ENCODE measurements at regions not wholly inside any gene's neighbourhood (a gene's known extent, or its start where the extent isn't known, plus 50 kb on each side); places are given as distances from the start of the nearest gene placed in this dataset.

GRCh38 chr3:78279091-78279490 is 1239.2 kb downstream of the ROBO2 start:
- Histone ChIP-seq H2AFZ (ENCODE audit: insufficient read depth, low read depth, low read length, poor library complexity, severe bottlenecking) (no peak overlapping the region), H3K27ac (ENCODE audit: low read depth in 1 of 2, low read length in 2 of 2) (no peak overlapping the region), H3K79me2 (ENCODE audit: insufficient read depth, low read length) (no peaks in the 10 kb centered on the region), H3K4me2 (replicated peaks; ENCODE audit: extremely low read depth, low read length, poor library complexity, severe bottlenecking) (no peak overlapping the region), H4K20me1 (ENCODE audit: insufficient read depth, low read length) (no peaks in the 10 kb centered on the region), H3K4me1 (ENCODE audit: control insufficient read depth in 1 of 2, insufficient read depth in 2 of 2, low read length in 2 of 2) (no peaks in the 10 kb centered on the region), H3K4me3 (replicated peaks in 1 of 3; ENCODE audit: low read depth in 2 of 3, low read length in 3 of 3) (no peak overlapping the region), H3K36me3 (replicated peaks in 1 of 2; ENCODE audit: control insufficient read depth in 1 of 2, insufficient read depth in 2 of 2, low read length in 2 of 2) (no peaks in the 10 kb centered on the region), H3K9ac (ENCODE audit: insufficient read depth, low read length, poor library complexity, severe bottlenecking) (no peak overlapping the region), H3K9me3 (replicated peaks in 1 of 2; ENCODE audit: control insufficient read depth in 1 of 2, insufficient read depth in 1 of 2, low read length in 2 of 2) (peaks cover 0 to 12% of the 10 kb centered on the region in 2 donors), H3K27me3 (ENCODE audit: control insufficient read depth in 2 of 2, insufficient read depth in 2 of 2, low read length in 2 of 2) (no peaks in the 10 kb centered on the region)
- Mint-ChIP-seq H3K36me3 (no peaks in the 10 kb centered on the region), H3K27ac (no peak overlapping the region), H3K4me3 (no peak overlapping the region), H3K4me1 (no peaks in the 10 kb centered on the region), H3K9me3 (peaks cover 0 to 4% (median 0%) of the 10 kb centered on the region in 7 donors), H3K27me3 (ENCODE audit: low read depth in 3 of 3) (no peaks in the 10 kb centered on the region)
- TF ChIP-seq, protein P1, sequence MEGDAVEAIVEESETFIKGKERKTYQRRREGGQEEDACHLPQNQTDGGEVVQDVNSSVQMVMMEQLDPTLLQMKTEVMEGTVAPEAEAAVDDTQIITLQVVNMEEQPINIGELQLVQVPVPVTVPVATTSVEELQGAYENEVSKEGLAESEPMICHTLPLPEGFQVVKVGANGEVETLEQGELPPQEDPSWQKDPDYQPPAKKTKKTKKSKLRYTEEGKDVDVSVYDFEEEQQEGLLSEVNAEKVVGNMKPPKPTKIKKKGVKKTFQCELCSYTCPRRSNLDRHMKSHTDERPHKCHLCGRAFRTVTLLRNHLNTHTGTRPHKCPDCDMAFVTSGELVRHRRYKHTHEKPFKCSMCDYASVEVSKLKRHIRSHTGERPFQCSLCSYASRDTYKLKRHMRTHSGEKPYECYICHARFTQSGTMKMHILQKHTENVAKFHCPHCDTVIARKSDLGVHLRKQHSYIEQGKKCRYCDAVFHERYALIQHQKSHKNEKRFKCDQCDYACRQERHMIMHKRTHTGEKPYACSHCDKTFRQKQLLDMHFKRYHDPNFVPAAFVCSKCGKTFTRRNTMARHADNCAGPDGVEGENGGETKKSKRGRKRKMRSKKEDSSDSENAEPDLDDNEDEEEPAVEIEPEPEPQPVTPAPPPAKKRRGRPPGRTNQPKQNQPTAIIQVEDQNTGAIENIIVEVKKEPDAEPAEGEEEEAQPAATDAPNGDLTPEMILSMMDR (IDR thresholded peaks at IDR 0.05) = no peak
- DNase-seq = no peak
- no CpG with 5 or more reads among the region's 3 CpGs for whole genome bisulfite sequencing (ENCODE audit: insufficient coverage)
- intact Hi-C loops (cut with micrococcal nuclease) = no loop called here

DNA sequence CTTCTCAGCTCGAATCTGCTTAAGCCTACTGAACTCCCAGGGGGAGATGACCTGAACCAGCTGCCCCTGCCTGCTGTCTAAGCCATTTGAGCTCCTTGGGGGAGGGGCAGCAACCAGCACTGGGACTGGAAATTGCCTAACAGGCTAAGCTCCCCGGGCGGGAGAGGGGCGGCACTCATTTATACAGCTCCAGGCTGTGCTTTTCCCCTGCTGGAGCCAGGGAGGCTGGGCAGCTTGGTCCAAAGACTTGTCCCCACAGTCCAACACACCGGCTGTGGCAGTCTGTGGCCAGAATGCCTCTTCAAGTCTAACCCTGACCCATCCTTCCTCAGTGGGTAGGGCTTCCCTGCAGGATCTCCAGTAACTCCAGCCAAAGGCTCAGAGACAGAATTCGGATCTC is 1241.5 kb downstream of the ROBO2 start:
- WGBS (ENCODE audit: insufficient coverage) = 90% methylated on average over 4 of the region's 6 CpGs
- Histone ChIP-seq H3K4me3 (replicated peaks in 1 of 3; ENCODE audit: low read depth in 2 of 3, low read length in 3 of 3) (no peak overlapping the region), H3K4me2 (replicated peaks; ENCODE audit: extremely low read depth, low read length, poor library complexity, severe bottlenecking) (no peak overlapping the region), H3K36me3 (replicated peaks in 1 of 2; ENCODE audit: control insufficient read depth in 1 of 2, insufficient read depth in 2 of 2, low read length in 2 of 2) (no peaks in the 10 kb centered on the region), H3K79me2 (ENCODE audit: insufficient read depth, low read length) (no peaks in the 10 kb centered on the region), H3K4me1 (ENCODE audit: control insufficient read depth in 1 of 2, insufficient read depth in 2 of 2, low read length in 2 of 2) (no peaks in the 10 kb centered on the region), H3K9me3 (replicated peaks in 1 of 2; ENCODE audit: control insufficient read depth in 1 of 2, insufficient read depth in 1 of 2, low read length in 2 of 2) (peaks cover 0 to 12% of the 10 kb centered on the region in 2 donors), H2AFZ (ENCODE audit: insufficient read depth, low read depth, low read length, poor library complexity, severe bottlenecking) (no peak overlapping the region), H4K20me1 (ENCODE audit: insufficient read depth, low read length) (no peaks in the 10 kb centered on the region), H3K9ac (ENCODE audit: insufficient read depth, low read length, poor library complexity, severe bottlenecking) (no peak overlapping the region), H3K27me3 (ENCODE audit: control insufficient read depth in 2 of 2, insufficient read depth in 2 of 2, low read length in 2 of 2) (no peaks in the 10 kb centered on the region), H3K27ac (ENCODE audit: low read depth in 1 of 2, low read length in 2 of 2) (no peak overlapping the region)
- H3K4me3 Mint-ChIP-seq = no peak overlapping the region
- no peak for DNase-seq
- peaks cover 0 to 5% (median 2%) of the 10 kb centered on the region in 3 donors for H3K27me3 Mint-ChIP-seq (ENCODE audit: low read depth in 3 of 3)
- peaks cover 0 to 4% (median 0%) of the 10 kb centered on the region in 7 donors for H3K9me3 Mint-ChIP-seq
- H3K4me1 Mint-ChIP-seq = no peaks in the 10 kb centered on the region
- no peaks in the 10 kb centered on the region for H3K36me3 Mint-ChIP-seq
- H3K27ac Mint-ChIP-seq = no peak overlapping the region
- TF ChIP-seq, protein P1 (IDR thresholded peaks at IDR 0.05) = no peak
- intact Hi-C loops (cut with micrococcal nuclease) = no loop called here

Measured in CD14-positive monocyte (primary cell).